ENCODE measurements at regions not wholly inside any gene's neighbourhood (a gene's known extent, or its start where the extent isn't known, plus 50 kb on each side); places are given as distances from the start of the nearest gene placed in this dataset.
"Not testable (repeated sequence)": the region's sequence is repeated elsewhere in the genome, so short reads cannot be mapped to it uniquely, and the experiment has no call there.

DNA sequence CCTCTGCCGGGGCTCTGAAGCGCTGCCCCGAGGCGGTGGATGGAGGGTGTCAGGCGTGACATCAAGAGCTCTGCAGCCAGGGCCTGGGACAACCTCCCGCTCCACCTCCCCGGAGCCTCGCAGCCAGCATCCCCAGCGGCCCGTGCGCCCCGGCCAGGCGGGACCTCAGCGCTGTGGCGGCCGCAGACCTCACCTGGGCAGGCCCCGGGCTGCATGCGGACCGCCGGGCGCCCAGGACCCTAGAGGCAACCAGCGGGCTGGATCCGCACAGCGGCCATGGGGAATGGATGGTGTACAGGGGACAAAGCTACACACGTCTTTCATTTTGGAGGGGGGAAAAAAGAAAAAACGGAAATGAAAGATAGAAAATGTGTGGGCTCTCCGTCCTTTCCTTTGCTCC lies 987.5 kb downstream of the TUBA3C start:
- H2AFZ ChIP-seq (ENCODE audit: control insufficient read depth, low read depth, low read length); H3K4me1 ChIP-seq (ENCODE audit: control insufficient read depth, insufficient read depth, low read length); H3K4me2 ChIP-seq (ENCODE audit: control insufficient read depth, insufficient read depth); H3K27me3 ChIP-seq (replicated peaks in 1 of 2; ENCODE audit: control insufficient read depth in 2 of 2, insufficient read depth in 2 of 2, low read length in 1 of 2); H3K9ac ChIP-seq (ENCODE audit: control insufficient read depth, insufficient read depth, low read length); ATAC-seq; CTCF ChIA-PET; H3K36me3 ChIP-seq (ENCODE audit: control insufficient read depth in 2 of 2, insufficient read depth in 2 of 2, low read length in 1 of 2); H3K79me2 ChIP-seq (ENCODE audit: control insufficient read depth, insufficient read depth, low read length); H3K27ac ChIP-seq (ENCODE audit: control insufficient read depth, insufficient read depth); FAIRE-seq; BruUV-seq (replicated peaks); intact Hi-C loops (cut with micrococcal nuclease; ENCODE audit: unreplicated experiment); SMC1A ChIA-PET (ENCODE audit: uncharacterized antibody, unreplicated experiment); DNase-seq (ENCODE audit: low read depth, low spot score); POLR2A ChIA-PET; in situ Hi-C loops (cut with MboI); H4K20me1 ChIP-seq (ENCODE audit: control insufficient read depth, insufficient read depth); RAD21 ChIA-PET (ENCODE audit: unreplicated experiment); H3K4me3 ChIP-seq; H3K9me3 ChIP-seq (replicated peaks; ENCODE audit: control insufficient read depth, insufficient read depth, low read length): not testable (repeated sequence)
- WGBS (ENCODE audit: insufficient coverage, insufficient replicate concordance, low lambda C conversion rate, missing lambda C conversion rate), result 71% methylated on average over 16 of the region's 27 CpGs

Measured in GM12878 (cell line).